NCI-H2081 treated with DMSO at 0.1 percent for 48 hours (cell line): ENCODE measurements at regions not wholly inside any gene's neighbourhood (a gene's known extent, or its start where the extent isn't known, plus 50 kb on each side); places are given as distances from the start of the nearest gene placed in this dataset.

ENCODE experiments used
- DNase-seq: peaks from one replicate; lab custom pipeline; 2025; lab: John Stamatoyannopoulos, UW

GRCh38 chr15:39313467-39313866 lies 267.4 kb upstream of the THBS1 start:
- no peak for DNase-seq

GRCh38 chr15:39313881-39314280 lies 267.0 kb upstream of the THBS1 start:
- no peak for DNase-seq

GRCh38 chr15:39315206-39315850 lies 265.6 kb upstream of the THBS1 start:
- DNase-seq = no peak

GRCh38 chr15:39317225-39317624 lies 263.7 kb upstream of the THBS1 start:
- DNase-seq = no peak

GRCh38 chr15:39318231-39318630 lies 262.6 kb upstream of the THBS1 start:
- no peak for DNase-seq

- no peak for DNase-seq
Measured at GRCh38 chr15:39320355-39320754, 260.5 kb upstream of the THBS1 start.

- no peak for DNase-seq
Measured at GRCh38 chr15:39320886-39321285, 260.0 kb upstream of the THBS1 start.

GRCh38 chr15:39321977-39322376 lies 258.9 kb upstream of the THBS1 start:
- no peak for DNase-seq

- no peak for DNase-seq
Measured at GRCh38 chr15:39323157-39323556, 257.7 kb upstream of the THBS1 start.

- no peak for DNase-seq
Measured at GRCh38 chr15:39323706-39324105, 257.2 kb upstream of the THBS1 start.

- DNase-seq = no peak
Measured at GRCh38 chr15:39326306-39326975, 254.4 kb upstream of the THBS1 start.

- no peak for DNase-seq
Measured at GRCh38 chr15:39327005-39327730, 253.7 kb upstream of the THBS1 start.

GRCh38 chr15:39330061-39330460 lies 250.8 kb upstream of the THBS1 start:
- no peak for DNase-seq

- DNase-seq = no peak
Measured at GRCh38 chr15:39331584-39331983, 249.3 kb upstream of the THBS1 start.

- DNase-seq = no peak
Measured at GRCh38 chr15:39332846-39333245, 248.0 kb upstream of the THBS1 start.

- no peak for DNase-seq
Measured at GRCh38 chr15:39333393-39333792, 247.5 kb upstream of the THBS1 start.

- no peak for DNase-seq
Measured at GRCh38 chr15:39333896-39334295, 247.0 kb upstream of the THBS1 start.

GRCh38 chr15:39336926-39337325 lies 244.0 kb upstream of the THBS1 start:
- DNase-seq = no peak

- DNase-seq = no peak
Measured at GRCh38 chr15:39338251-39338650, 242.6 kb upstream of the THBS1 start.

- DNase-seq = no peak
Measured at GRCh38 chr15:39340903-39341645, 239.8 kb upstream of the THBS1 start.

GRCh38 chr15:39344662-39345141 lies 236.2 kb upstream of the THBS1 start:
- DNase-seq = no peak

GRCh38 chr15:39345176-39345575 lies 235.7 kb upstream of the THBS1 start:
- DNase-seq = no peak
